Adrenal gland (tissue), 9 donors: ENCODE measurements at regions not wholly inside any gene's neighbourhood (a gene's known extent, or its start where the extent isn't known, plus 50 kb on each side); places are given as distances from the start of the nearest gene placed in this dataset.

Experiments used
- DNase-seq, 7 donors: peaks; one replicate each; pipeline ENCODE4 v3.0.0-alpha.2; 2019 to 2020
- H3K27ac ChIP-seq, 5 donors: fragments of 200-600 bp; sonication (generic) in 4 of 5; 1 replicate in 3 of 5; 2 replicates in 2 of 5; pipeline versions ENCODE4 v1.5.1 to v1.8.0; 2016 to 2020; ENCODE audit warnings: mild to moderate bottlenecking in 1 of 5
- H3K27me3 ChIP-seq: fragments of 200-600 bp; 2 replicates; pipeline ENCODE4 v1.8.0; 2021
- H3K36me3 ChIP-seq, 2 donors: fragments of 200-600 bp; replicated peaks in 1 of 2; 1 replicate in 1 of 2; 2 replicates in 1 of 2; pipeline versions ENCODE4 v1.5.1 to v1.8.0; 2018 to 2022
- H3K4me1 ChIP-seq, 2 donors: fragments of 200-600 bp; replicated peaks in 1 of 2; 1 replicate in 1 of 2; 2 replicates in 1 of 2; pipeline versions ENCODE4 v1.5.1 to v1.8.0; 2018 to 2021
- H3K4me3 ChIP-seq, 4 donors: fragments of 200-600 bp; sonication (generic) in 3 of 4; one replicate each; pipeline ENCODE4 v1.5.1; 2016 to 2018
- H3K9me3 ChIP-seq, 3 donors: fragments of 200-600 bp; sonication (generic) in 1 of 3; replicated peaks in 1 of 3; 1 replicate in 2 of 3; 2 replicates in 1 of 3; pipeline versions ENCODE4 v1.5.1 to v1.8.0; 2016 to 2021
- CTCF ChIP-seq, 6 experiments: fragments of 450-650 bp in 4 of 6; fragments of 200-600 bp in 2 of 6; sonication (generic) in 1 of 6; IDR thresholded peaks; 1 replicate in 5 of 6; 2 replicates in 1 of 6; pipeline versions ENCODE4 v1.5.1 to v1.8.0; 2016 to 2021; ENCODE audit warnings: antibody characterized with exemption in 6 of 6, mild to moderate bottlenecking in 2 of 6, moderate library complexity in 1 of 6
- POLR2A ChIP-seq, 2 donors: fragments of 450-650 bp; IDR thresholded peaks; one replicate each; pipeline ENCODE4 v1.6.1; 2017; ENCODE audit warnings: antibody characterized with exemption in 2 of 2, mild to moderate bottlenecking in 2 of 2, moderate library complexity in 1 of 2
- WGBS, 4 donors: extraction: QIAGEN DNeasy Blood & Tissue Kit in 2 of 4; methylation state at CpG; one replicate each; pipeline versions ENCODE4 v1.1.5 to v1.1.7; 2013 to 2017; 5-methylcytosine and 5-hydroxymethylcytosine counted together
- intact Hi-C, 2 donors: fragments of 100-400 bp; cut with DNase I; formaldehyde crosslinking; loops; one replicate each; pipeline versions ENCODE4 v1.14.1 to v1.15.0; 2022 to 2023
- donor health status: healthy with polysubstance abuse.
- donor health status: Bipolar disorder and iron deficiency.
- donor health status: DM: yes; HTN: yes; CAD: no.
- donor health status: DM: no; HTN: no; CAD: no.
- donor health status: DM: no; HTN: no; CAD: no.

- Histone ChIP-seq H3K4me3 (no peak overlapping the region), H3K9me3 (no peaks in the 10 kb centered on the region), H3K4me1 (no peaks in the 10 kb centered on the region), H3K27ac (no peak overlapping the region), H3K36me3 (no peaks in the 10 kb centered on the region), H3K27me3 (no peaks in the 10 kb centered on the region)
- no peak for DNase-seq
- TF ChIP-seq CTCF (IDR thresholded peaks at IDR 0.05) (no peak), POLR2A (IDR thresholded peaks at IDR 0.05) (no peak)
- intact Hi-C loops = no loop called here
Observed at GRCh38 chr3:132378-132777, 64.2 kb upstream of the CHL1 start.

GRCh38 chr3:132904-133303 is 63.7 kb upstream of the CHL1 start:
- intact Hi-C loops = no loop called here
- H3K36me3 ChIP-seq = no peaks in the 10 kb centered on the region
- TF ChIP-seq POLR2A (IDR thresholded peaks at IDR 0.05) = no peak
- no peak for TF ChIP-seq CTCF (IDR thresholded peaks at IDR 0.05)

GRCh38 chr3:140748-141330 is 55.7 kb upstream of the CHL1 start:
- H3K4me1 ChIP-seq = no peaks in the 10 kb centered on the region
- no peaks in the 10 kb centered on the region for H3K36me3 ChIP-seq

More at GRCh38 chr3:132904-133303, 63.7 kb upstream of the CHL1 start:
- Histone ChIP-seq H3K27ac (no peak overlapping the region), H3K4me3 (no peak overlapping the region), H3K4me1 (no peaks in the 10 kb centered on the region), H3K9me3 (no peaks in the 10 kb centered on the region), H3K27me3 (no peaks in the 10 kb centered on the region)
- DNase-seq = no peak
- 47 to 60% (median 55%) methylated on average over 2 of the region's 2 CpGs for WGBS, 4 donors

More at GRCh38 chr3:140748-141330, 55.7 kb upstream of the CHL1 start:
- Histone ChIP-seq H3K4me3 (no peak overlapping the region), H3K9me3 (no peaks in the 10 kb centered on the region), H3K27ac (no peak overlapping the region), H3K27me3 (no peaks in the 10 kb centered on the region)
- TF ChIP-seq CTCF (IDR thresholded peaks at IDR 0.05) (no peak), POLR2A (IDR thresholded peaks at IDR 0.05) (no peak)
- WGBS, 4 donors = 68 to 80% (median 74%) methylated on average over 5 of the region's 5 CpGs
- no peak for DNase-seq
- intact Hi-C loops = no loop called here
